Hindlimb muscle (tissue), 1 donor: ENCODE measurements at regions not wholly inside any gene's neighbourhood (a gene's known extent, or its start where the extent isn't known, plus 50 kb on each side); places are given as distances from the start of the nearest gene placed in this dataset.
"Not testable (repeated sequence)": the region's sequence is repeated elsewhere in the genome, so short reads cannot be mapped to it uniquely, and the experiment has no call there.

Source experiments
- DNase-seq: peaks from one replicate; pipeline ENCODE4 v3.0.0-alpha.2; 2013

- not testable (repeated sequence) for DNase-seq
Measured at GRCh38 chrY:11643549-11643948, 1057.5 kb upstream of the USP9Y start.

DNA sequence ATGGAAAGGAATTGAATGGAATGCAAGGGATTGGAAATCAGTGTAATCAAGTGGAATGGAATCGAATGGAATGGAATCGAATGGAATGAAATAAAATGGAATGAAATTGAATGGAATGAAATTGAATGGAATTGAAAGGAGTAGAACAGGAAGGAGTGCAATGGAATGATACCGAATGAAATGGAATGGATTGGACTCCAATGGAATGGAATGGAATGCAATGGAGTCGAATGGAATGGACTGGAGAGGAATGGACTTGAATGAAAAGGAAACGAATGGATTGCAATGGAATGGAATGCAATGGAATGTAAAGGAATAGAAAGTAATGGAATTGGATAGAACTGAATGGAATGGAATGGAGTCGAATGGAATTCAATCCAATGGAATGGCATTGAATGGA lies 1032.8 kb upstream of the USP9Y start:
- DNase-seq, result peak; percentile 4
